CD4-positive, alpha-beta T cell treated with Interleukin-6 at 100 ng/mL for 8 hours (primary cell): ENCODE measurements at regions not wholly inside any gene's neighbourhood (a gene's known extent, or its start where the extent isn't known, plus 50 kb on each side); places are given as distances from the start of the nearest gene placed in this dataset.
A peak's percentile ranks its signal among the peaks of the same experiment; 100 is the strongest.
"Not testable (repeated sequence)": the region's sequence is repeated elsewhere in the genome, so short reads cannot be mapped to it uniquely, and the experiment has no call there.

ENCODE experiments used
- DNase-seq: peaks from one replicate; pipeline ENCODE4 v3.0.0-alpha.2; 2020; ENCODE audit warnings: mixed read lengths, low spot score

DNA sequence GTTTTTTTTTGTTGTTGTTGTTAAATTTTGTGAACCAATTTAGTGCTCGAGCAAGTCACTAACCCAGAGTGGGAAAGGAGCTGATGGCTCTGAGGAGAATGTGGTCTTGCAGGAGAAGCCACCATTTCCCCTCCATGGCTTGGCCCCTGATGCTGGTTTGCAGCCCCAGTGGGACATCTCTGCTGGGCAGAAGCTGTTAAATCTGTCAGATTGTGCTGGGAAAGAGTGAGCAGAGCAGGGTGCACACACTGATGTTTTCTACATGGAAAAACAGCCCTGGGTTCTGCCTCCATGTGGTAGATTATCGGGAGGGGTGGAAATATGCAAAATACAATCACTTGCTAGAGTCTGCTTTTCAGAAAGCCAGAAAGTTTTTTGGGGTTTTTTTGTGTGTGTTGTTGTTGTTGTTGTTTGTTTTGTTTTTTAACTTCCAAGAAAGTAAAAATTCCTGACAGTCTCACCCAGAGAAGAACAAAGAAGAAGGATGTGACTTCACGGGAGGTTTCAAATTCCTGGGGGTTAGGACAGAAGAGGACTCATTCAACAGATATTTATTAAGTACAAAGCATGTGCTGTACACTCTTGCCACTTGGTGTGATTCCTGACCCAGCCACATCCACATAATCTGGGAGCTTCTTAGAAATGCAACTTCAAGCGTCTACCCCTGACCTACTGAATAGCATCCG, 133.7 kb downstream of the FOXB1 start:
- DNase-seq, result no peak

DNA sequence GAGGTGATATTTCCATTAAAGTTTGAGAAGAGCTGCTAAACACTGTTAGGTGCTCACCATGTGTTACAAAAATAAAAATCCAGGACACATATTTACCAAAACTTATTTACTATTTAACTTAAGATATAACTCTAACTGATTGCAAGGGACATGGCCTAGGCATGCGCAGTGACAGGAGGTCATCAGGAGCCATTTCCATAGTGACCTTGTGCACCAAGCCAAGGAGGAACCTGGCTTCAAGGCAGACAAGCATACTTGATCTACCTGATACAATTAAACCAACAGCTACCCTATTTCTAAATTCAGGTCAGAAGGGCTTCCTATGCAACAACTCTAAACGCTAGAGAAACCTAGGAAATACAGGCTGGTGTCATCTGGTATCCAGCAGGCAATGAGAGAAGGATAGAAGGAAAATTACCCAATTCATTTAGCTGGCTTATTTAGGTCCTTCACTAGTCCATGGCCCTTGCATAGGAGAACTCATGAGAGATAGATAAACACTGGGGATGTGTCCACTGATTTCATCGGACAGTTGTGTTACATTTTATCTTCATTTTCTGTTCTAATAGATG, 134.4 kb downstream of the FOXB1 start:
- no peak for DNase-seq

DNA sequence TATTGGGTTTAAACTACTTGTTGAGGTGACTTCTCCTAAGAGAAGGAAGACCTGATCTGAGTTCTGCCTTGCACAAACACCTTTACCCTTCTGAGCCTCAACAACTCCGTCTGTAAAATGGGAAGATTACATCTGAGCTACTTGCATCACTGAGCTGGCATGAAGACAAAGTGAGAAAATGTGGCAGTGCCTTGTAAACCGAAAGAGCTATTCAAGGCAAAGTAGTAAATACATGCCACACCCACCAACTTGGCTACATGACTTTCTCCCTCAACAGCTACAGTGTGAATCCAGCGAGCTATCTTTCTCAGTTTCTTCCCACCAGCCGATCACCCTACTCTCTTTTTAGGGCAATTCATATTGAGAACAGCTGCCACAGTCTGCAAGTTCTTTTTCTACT, 148.3 kb downstream of the FOXB1 start:
- no peak for DNase-seq

DNA sequence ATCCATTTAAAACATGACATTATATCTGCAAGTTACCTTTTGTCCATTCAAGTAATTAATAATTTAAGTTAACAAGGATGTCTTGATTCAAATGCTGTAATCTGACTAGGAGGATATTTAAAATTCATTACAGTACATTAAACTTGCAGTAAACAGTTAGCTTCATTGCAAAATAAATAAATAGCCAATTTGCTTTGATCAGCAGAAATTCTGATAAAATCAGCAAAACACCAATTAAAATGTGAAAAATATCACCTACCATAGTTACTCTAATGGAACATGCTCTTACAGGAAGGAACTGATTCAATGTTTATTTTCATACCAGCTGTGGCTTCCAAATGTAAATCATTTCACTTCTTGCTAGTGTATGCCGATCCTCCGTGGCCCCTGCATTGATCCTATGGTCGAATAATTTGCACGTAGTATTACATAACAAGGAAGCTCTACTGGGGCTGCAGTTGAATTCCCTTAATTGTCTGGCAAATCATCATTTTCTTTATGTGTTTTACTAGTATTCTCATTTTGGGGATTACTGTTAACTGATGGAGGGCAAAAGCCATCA, 150.7 kb downstream of the FOXB1 start:
- no peak for DNase-seq

DNA sequence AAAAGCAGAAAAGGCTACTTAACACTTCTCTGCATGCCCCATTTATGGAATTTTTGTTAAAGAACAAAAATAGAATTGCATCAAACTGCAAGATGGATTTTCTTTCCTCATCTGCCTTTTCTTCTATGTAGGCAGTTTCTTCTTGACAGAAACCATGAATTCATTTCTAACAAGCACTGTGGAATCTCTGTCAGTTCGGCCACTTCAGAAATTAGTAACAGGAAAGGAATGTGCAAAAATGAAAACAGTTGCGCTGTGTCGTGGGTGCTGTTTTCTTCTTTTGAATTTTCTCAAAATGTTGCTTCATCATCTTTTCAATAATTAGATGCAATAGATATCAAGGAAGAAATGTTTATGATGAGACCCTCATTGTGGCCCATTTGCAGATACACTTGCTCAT, 151.6 kb downstream of the FOXB1 start:
- no peak for DNase-seq

DNA sequence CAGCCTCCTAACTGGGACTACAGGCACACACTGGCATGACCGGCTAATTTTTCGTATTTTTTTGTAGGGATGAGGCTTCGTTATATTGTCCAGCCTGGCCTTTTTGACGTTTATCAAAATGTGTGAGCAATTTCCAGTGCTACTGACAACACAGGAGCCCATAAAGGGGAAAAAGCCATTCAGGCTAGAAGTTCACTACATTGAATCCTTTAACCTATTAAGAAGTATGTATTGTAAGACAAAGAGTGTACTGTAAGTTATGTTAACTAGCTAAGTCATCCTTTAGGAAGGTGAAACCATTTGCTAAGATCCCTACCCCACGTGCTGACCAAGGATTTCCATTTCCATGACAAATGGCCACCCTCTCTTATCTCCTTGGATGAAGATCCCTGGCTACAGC, 156.8 kb downstream of the FOXB1 start:
- DNase-seq, result no peak

DNA sequence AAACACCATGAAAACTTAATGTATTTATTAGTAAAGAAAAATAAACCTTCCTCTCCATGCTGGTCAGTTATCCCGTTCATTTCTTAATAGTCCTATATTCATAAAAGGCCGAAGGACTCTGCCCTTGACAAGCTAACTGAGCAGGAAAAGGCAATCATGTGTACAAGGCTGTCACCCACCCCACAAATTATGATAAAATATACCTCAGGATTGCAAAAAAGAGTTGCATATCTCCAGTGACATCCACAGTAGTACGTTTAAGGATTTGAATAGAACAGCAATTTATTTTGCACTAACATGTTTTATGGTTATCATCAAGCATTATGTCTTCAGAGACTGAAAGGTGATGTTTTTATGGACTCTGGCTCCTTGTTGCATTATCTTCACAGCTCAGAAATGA, 157.6 kb downstream of the FOXB1 start:
- no peak for DNase-seq

DNA sequence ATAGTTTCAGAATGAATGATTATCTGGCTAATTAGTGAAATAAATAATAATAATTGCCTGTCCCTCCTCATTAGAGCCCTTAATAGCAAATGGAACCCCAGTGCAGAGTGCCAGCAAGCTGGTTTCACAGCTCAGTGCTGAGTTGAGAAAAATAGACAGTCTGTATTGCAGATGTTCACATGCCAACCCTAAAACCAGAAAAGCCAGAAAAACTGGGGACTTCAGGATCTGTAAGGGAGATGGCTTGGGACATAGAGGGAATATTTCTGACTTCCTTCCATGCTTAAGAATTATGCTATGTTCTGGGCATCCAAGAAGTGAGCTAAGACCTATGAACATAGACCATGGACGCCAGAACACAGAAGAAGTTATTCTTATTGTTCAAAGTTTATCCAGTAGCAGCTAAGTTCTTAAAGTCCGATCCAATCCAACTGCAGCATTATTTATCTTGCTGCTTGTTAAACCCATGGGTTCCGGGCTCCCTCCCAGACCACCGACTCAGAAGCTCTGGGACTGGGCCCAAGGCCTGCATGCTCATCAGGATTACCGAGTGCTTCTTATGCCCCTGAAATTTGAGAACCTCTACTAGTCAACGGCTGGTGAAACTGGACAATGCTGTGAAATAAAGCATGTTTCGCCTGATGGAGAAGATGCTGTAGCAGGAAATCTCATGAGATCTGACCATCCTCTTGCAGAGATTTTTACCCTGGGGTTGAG, 158.3 kb downstream of the FOXB1 start:
- no peak for DNase-seq

DNA sequence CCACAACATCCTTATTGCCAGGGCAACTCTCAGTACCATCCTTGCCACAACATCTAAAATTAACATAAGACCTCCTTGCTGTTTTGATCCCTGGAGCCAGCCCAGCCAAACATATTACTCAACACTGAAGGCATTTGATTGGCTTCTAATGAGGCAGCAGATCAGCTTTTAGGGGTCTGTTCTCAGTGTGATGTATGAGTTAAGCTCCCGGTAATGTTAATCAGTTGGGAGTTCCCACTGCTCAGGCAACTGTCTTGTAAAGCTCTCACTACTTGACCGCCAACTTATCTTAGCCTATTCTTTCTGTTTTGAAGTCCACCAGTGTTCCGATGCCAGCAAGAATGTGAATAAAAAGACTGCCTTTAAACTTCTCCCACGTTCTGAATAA, 158.9 kb downstream of the FOXB1 start:
- DNase-seq, result no peak

DNA sequence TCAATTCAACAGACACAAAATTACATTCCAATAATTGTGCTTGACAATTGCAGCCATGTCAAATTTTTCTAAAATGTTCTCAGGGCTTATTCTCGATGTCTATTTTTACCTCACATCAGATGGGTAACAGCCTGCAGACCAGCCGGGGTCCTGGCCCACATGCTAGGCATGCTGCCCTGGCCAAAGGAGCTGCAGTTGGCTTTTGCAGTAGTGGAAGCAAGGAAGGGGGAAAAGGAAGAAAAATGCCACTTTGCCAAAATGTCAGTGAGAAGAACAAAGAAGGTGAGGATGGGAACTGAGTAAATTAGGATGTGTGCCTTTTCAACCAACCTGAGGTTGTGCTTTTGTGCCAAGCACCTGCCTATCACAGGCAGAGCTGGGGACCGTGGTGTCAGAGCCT, 161.0 kb downstream of the FOXB1 start:
- DNase-seq, result no peak

DNA sequence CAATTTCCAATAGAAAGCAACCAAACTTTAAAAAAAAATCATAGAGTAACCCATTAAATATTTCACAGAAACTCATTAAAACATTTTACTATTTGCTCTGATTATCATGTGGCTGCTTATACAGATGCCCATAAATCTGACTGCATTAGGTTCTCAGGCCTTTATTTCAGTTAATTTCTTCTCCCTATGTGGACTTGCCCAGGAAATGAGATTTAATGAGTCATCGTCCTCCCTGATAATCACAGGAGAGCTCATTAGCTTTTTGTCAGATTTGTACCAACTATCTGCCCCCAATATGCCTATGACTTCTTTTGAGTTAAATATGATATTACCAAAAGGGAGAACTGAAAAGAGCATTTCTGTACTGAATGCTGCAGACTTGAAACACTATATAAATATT, 168.0 kb downstream of the FOXB1 start:
- DNase-seq, result no peak

DNA sequence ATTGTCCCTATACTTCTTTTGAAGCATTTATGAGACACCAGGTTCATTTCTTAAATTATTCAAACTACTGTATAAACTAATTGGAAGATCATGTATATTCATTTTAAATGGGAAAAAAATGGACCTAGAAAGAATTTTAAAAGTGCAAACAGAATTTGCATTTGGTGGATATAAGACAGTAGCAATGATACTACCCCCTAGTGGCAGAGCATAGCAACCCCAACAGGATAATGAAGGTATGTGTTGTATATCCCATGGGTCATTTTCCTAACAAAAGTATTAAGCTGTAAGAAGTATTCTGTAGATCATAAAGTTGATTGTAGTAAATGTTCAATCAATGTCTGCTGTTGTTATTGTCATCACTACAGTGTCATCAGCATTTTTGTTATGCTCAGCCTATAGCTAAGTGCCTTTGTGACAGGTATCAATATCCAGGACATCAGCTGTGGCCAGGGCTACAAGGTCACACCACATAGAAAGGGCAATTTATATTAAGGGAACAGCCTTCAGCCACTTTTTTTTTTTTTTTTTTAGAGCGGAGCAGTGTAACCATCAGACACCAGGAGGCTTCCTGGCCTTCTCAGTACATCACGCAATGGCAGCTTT, 175.8 kb downstream of the FOXB1 start:
- peak; percentile 39 for DNase-seq

DNA sequence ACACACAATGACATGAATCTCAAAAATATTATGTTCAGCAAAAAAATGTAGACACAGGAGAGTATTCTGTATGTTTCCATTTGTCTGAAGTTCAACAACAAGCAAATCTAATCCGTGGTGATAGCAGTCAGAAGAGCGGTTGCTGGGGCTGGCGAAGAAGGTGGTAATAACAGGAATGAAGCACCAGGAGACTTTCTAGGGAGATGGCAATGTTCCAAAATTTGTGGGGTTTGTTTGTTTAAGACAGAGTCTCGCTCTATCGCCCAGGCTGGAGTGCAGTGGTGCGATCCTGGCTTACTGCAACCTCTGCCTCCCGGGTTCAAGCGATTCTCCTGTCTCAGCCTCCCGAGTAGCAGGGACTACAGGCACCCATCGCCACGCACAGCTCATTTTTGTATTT, 177.8 kb downstream of the FOXB1 start:
- DNase-seq, result not testable (repeated sequence)

DNA sequence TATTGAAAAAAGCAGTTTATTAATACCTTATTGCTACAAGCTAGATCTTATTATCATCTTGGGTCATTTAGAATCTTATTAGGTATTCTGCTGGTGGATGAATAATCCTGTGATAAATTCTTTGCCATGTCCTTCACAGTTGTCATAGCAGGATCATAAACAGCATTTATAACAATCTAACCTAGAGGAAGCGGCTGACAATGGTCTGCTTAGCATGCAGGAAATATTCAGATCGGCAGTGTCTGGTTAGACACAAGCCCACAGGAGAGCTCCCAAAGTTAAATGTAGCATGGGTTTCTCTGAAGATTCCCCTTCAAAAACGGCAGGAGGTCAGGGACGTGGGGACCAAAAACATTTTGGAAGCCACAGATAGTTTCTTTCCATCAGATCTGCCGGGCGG, 179.3 kb downstream of the FOXB1 start:
- no peak for DNase-seq

DNA sequence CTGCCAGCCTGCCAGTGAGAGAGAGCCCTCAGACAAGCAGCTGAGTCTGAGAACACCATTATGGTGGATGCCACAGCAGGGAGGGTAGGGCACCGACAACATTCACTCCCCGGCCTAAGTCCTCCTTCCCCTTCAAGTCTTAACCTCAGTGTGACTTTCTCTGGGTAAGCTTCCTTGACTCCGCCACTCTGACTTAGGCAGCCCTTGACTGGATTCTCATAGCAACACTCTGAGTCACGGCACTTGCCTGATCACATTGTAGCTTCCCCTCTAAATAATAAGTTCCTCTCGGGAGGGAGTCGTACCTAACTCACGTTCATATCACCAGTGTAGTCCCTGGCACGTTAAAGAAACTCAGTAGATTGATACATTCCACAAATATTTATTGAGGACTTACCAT, 180.5 kb downstream of the FOXB1 start:
- DNase-seq, result no peak

DNA sequence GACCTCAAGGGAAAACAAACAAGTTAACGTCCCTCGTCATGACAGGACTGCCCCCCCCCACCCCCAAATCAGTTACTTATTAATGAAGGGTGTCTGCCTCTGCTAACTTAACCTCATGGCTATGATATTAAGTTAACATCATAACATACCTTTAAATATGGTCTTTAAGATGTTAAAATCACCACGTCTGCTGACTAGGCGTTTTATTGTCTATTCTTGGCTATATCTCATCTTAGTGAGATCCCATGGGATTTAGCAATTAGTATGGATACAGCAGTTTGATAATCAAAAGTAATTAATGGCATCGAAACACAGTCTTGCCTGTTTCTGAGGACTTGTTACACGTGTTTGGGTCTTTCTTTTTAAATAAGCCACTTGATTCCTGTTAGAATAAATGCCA, 186.9 kb downstream of the FOXB1 start:
- DNase-seq, result no peak

DNA sequence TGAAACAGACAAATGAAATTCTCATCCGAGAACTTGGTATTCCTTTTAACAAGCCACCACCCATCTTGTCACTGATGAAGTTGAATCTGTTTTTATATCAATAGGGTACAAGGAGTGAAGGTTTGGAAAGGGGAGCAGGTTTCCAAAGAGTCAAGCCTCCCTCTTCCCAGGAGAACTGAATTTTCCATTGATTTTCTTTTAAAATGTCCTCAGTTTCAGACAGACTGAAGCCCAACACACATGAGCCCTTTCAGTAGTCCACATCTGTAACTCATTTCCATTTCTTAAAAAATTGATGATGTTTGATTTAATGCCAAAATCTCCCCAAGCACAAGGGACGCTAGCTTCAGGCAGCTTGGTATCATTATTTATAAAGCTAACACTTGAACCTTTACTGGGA, 187.7 kb downstream of the FOXB1 start:
- no peak for DNase-seq

DNA sequence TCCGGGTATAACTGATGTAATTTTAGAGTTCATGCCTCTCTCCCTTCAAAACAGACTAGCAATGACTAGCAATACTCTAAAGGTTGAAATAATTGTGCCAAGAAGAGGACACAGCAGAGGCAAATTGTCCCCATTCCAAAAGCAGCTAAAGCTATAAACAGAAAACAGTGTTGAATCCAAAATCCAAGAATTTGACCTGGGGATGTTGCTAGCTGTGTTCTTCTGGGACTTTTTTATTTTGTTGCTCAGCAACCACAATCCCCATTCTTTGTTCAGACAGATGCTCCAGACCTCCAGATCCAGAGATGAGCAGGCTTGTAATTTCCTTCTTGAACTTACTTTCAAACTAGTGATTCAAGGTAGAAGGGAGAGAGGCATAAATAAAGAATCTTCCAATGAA, 191.5 kb downstream of the FOXB1 start:
- DNase-seq, result no peak

DNA sequence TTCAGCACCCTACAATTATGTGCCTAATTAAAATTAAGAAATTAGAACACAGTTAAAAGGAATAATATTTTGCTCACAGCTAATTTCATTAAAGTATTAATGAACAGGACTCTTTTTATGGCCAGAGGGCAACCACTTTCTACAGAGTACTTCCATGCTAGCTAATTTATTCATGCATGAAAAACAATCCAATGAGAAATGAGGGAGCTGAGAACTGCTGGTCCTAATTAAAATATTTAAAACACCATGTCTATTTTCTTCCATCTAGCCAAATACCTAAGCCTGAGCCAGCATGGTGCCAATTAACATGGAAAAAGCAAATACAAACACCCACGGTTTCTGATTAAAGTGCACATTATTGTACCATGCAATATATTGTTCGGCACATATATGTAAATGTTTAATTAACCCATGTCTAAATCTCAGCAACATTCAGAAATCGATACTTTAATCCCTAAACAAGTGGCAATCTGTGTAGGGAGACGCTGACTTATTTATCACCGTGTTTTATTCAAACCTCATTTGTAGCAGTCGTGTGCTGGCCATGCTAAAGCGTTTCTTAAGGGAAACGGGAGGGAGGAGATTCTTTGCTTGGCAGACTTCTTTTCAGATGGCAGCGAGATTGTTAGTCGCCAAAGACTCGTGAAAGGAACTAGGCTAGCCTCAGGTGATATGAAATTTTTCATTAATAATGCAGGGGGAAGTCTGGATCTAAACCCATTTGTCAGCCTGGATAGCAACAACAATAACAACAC, 193.5 kb downstream of the ANXA2 start:
- DNase-seq, result no peak

DNA sequence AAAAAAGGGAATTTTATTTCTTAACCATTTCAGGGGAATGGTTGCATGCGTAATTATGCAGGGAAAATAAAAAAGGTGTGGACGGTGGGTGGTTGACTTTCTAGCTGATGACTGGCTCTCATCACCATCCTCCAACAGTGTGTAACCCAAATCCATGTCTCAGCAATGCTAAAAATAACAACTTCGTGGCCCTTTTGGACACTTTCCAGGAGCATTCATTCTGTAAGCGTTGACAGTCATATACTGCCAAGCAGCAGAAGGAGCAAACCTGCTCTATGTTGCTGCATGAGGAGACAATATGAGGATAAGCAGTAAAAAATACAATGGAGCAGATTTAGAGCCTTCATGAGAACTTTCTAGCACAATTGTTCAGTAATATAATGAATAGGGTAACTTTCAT, 189.1 kb downstream of the ANXA2 start:
- DNase-seq, result no peak

DNA sequence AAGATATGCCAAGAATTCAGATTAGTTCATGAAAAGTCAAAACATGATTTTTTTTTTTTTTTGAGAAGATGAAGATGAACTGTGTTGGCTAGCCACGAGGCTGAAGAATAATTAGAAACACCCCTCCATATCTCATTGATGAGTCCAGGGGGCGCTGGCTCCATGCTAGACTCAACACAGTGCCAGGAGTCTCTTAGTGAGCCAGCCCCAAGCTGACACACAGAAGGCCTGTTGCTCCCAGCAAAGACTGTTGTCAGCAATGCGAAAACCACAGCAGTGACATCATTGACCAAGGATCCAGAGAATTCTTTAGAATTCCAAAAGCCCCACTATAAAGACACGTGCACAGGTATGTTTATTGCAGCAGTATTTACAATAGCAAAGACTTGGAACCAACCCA, 185.2 kb downstream of the ANXA2 start:
- DNase-seq, result no peak

DNA sequence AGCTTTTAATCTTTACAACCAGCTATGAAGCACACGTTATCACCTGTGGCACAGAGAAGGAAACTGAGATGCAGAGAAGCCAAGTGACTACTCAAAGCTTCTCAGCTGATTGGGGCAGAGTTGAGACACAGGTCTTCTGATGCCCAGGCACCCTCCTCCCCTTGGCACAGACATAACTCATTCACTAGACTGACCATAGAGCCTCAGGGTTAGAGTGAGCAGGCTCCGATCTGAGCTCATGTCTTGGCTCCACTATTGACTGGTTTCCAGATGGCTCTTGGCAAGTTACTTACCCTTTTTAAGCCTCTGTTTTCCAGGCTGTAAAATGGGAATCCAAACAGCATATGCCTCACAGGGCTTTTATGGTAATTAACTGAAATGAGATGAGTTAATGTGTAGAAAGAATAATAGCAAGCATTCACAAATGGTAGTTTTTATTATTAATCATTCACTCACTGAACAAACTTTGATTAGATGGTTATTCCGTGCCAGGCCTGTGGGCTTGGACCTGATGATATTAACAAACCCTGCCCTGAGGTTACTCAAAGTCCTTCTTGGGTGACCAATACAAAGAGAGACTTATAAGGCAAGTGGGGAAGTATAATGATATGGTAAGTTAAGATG, 184.3 kb downstream of the ANXA2 start:
- DNase-seq, result no peak
